NCI-H128 (cell line): ENCODE measurements at regions not wholly inside any gene's neighbourhood (a gene's known extent, or its start where the extent isn't known, plus 50 kb on each side); places are given as distances from the start of the nearest gene placed in this dataset.

Experiments
- DNase-seq: peaks from one replicate; lab custom pipeline; 2025; ENCODE audit not compliant: unreplicated experiment; lab: John Stamatoyannopoulos, UW

- no peak for DNase-seq
Measured at GRCh38 chr6:21953831-21954801, 342.7 kb downstream of the PRL start.

DNA sequence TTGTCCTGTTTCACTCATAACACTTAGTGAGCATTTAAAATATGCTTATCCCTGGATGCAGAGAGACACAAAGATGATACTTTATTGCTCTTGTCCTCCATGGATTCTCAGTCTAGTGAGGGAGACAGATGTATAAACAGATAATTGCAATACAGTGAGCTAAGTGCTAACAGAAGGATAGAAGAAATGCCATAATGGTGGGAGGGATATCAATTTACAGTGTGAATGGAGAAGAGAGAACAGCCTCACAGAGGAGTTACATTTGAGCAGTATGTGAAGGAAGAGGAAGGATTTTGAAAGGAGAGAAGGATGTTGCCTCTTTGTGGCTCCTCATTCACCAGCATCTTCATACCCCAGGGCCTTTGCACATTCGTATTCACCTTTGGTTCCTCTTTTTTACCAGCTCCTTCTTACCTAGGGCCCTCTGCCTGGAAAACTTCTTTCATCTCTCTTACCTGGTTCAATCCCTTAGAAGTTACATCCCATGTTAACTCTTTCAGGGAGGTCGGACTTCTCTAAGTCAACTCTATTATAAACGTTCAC is 341.7 kb downstream of the PRL start:
- no peak for DNase-seq

DNA sequence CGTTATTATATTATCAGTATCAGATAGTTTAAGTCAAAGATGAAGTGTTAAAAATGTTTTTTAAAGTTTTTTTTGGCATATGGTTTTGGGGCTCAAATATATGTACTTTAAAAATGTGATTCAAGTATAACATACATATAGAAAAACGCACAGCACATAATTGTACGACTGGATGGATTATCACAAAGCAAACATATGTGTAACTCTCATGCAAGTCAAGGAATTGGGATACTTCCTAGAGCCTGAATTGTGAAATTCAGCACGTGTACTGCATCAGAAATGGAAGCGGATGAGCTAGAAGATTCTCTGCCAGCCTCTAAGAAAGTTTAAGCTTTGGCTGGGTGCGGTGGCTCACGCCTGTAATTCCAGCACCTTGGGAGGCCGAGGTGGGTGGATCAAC is 340.9 kb downstream of the PRL start:
- DNase-seq, result no peak

- DNase-seq, result no peak
Measured at GRCh38 chr6:21958428-21958827, 338.4 kb downstream of the PRL start.

- no peak for DNase-seq
Measured at GRCh38 chr6:21961226-21961625, 335.6 kb downstream of the PRL start.

GRCh38 chr6:21965016-21965415 is 331.8 kb downstream of the PRL start:
- DNase-seq, result no peak

- no peak for DNase-seq
Measured at GRCh38 chr6:21965953-21966539, 330.8 kb downstream of the PRL start.

DNA sequence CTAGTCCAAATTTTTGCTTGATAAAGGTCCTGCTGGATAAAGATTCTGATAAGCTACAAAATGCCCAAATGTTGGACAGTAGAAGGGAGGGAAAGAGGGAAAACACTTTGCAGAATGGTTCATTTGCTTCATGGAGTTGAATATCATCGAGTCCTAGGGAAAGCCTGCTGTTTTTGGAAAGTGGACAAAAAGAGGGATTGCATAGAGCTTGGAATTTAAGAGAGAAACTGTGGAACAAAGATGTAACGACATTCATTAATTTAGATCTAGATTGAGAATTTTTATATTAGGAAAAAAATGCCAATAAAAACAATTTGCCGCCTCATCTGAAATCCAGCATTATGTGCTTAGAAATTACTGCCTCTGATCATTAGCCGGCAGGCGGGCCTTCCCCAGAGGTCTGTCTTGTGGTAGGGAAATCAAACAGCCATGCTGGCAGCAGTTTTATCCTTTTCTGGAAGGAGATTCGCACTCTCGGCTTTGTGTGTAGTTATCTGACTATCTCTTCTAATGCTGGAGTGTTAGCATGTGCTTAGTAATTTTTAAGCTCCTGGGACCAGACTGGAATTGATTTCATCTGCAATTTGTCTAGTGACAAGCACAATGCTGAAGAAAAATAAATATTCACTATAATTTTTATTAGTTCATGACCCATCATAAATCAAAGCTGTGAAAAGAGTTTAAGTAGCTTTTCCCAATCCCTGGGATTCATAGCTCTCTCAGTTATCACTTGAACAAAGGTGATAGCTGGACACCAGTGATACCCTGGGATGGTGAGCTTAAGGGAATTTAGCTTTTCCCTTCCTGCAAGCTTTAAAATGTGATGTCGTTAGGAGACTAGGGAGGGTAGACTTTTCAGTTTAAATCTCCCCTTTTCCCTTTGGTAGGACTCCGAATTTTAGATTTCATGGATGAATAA is 329.5 kb downstream of the PRL start:
- DNase-seq, result no peak

- no peak for DNase-seq
Measured at GRCh38 chr6:21968411-21968810, 328.4 kb downstream of the PRL start.

DNA sequence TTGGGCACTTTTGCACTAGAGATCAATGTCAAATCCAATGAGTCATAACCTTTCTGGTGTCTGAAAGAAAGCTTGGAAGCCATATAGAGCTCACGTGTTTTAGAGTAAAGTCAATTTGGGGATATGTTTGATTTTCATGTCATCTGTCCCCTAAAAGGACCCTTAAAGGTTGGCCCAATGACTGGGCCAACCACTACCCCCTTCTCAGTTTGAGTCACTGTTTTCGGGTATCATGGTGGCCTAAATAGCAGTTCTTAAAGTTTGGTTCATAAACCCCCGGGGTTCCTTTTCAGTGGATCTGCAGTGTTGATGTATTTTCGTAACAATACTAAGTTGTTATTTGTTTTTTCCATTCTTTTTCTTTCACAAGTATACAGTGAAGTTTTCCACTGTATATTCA is 327.6 kb downstream of the PRL start:
- DNase-seq, result no peak

- DNase-seq, result no peak
Measured at GRCh38 chr6:21970569-21971300, 326.1 kb downstream of the PRL start.

DNA sequence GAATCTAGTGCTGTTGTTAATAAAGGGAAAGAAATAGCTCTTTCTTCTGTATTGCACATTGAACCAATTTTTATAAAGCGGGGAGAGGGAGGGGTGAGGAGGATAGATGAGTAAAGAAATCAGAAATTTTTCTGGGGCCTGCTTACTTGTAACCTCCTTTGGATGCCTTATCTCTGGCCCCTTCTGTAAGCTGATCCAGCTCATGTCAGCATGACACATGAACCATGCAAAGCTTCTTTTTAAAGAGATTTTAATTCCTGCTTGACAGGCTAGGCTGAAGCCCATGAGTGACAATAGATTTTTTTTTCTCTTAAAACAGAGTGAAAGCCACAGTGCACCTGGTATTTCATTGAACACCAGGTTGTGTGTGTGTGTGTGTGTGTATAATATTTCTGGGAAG is 325.3 kb downstream of the PRL start:
- no peak for DNase-seq

GRCh38 chr6:21972516-21972915 is 324.3 kb downstream of the PRL start:
- DNase-seq, result no peak

GRCh38 chr6:21977346-21977745 is 319.5 kb downstream of the PRL start:
- no peak for DNase-seq

DNA sequence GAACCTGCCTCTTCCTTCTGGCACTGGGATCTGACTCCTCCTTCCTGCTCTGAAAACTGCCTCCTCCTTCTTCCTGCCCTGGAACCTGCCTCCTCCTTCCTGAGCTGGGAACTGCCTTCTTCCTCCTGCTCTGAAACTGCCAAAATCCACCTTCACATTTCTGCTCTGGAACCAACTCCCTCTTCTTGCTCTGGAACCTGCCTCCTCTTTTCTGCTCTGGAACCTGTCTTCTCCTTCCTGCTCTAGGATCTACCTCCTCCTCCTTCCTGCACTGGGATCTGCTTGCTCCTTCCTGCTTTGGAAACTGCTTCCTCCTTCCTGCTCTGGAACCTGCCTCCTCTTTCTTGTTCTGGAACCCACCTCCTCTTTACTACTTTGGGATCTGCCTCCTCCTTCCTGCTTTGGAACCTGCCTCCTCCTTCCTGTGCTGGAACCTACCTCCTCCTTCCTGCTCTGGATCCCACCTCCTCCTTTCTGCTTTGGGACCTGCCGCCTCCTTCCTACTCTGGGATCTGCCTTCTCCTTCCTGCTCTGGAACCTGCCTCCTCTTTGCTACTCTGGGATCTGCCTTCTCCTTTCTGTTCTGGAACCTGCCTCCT is 315.5 kb downstream of the PRL start:
- DNase-seq, result no peak

DNA sequence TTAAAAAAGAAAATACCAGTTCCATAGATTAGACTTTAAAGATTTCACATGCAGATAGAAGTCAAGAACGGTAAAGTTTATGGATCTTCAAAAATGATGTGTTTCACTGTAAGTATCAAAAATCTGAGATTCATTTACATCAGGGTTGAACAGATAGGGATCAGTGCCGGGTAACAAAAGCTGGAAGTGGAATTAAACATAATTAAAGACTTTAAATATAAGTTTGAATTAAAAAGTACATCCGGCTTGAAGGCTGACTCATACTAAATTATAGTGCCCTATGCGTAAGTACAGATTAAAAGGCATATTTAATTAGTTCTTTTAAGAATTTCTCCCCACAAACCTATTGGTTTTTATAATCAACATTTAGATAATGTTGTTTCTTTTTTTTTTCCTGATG is 312.7 kb downstream of the PRL start:
- no peak for DNase-seq

GRCh38 chr6:21984561-21984960 is 312.3 kb downstream of the PRL start:
- DNase-seq, result no peak

DNA sequence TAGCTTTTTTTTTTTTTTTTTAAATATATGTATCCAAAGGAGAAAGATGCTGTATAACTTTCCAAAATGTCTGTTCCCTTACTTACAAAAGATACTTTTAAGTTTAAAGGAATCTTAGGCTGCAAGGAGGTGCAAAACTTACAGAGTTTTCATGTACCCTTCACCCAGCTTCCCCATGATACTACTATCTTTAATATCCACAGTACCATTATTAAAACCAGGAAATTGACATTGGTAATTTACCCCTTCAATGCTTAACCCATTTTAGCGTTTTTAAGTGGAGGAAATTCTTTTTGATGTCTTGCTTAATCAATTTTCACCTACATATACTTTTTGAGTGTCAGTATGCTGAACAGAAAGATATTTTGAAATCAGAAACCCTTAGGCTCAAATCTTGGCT is 310.9 kb downstream of the PRL start:
- no peak for DNase-seq

GRCh38 chr6:21986703-21987102 is 310.1 kb downstream of the PRL start:
- no peak for DNase-seq

DNA sequence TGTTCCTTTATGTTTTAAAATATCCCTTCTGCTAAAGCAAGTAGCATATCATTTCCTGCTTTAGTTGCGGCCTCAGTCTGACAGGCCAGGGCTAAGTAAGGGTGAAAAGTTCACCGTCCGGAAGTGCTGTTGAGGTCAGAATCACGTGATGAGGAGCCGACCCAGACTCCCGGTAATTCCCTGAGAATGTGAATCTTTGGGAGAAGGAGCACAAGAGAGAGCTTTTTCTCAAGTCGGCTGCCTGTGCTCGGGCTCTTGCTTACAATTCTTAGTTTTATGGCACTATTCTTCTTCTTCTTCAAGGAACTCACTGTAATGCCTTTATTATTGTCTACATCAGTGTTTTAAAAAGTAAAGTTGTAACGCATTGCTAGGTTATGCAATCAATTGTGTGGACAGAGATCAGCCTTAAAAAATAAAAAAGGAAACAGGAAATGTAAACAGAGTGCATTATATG is 309.3 kb downstream of the PRL start:
- DNase-seq, result no peak
